CD8-positive, alpha-beta memory T cell (primary cell): ENCODE measurements at regions not wholly inside any gene's neighbourhood (a gene's known extent, or its start where the extent isn't known, plus 50 kb on each side); places are given as distances from the start of the nearest gene placed in this dataset.

Source experiments
- CTCF ChIA-PET: fragments of 350-600 bp; sonication (Branson Sonifier 250); formaldehyde crosslinking; loops from one replicate; lab custom pipeline; 2021; ENCODE audit warnings: antibody characterized with exemption; lab: Charles Lee
- POLR2A ChIA-PET: fragments of 350-600 bp; sonication (Branson Sonifier 250); formaldehyde crosslinking; loops from one replicate; lab custom pipeline; 2021; ENCODE audit warnings: antibody characterized with exemption; lab: Charles Lee
- DNase-seq, 5 donors: peaks; one replicate each; pipeline versions ENCODE4 v3.0.0 to v3.0.0-alpha.2; 2020 to 2022; ENCODE audit warnings: mixed read lengths in 1 of 5
- H3K27ac ChIP-seq: one replicate; pipeline ENCODE4 v1.7.0; 2013; ENCODE audit warnings: low read depth, mild to moderate bottlenecking, low read length, moderate library complexity
- H3K27me3 ChIP-seq: 2 replicates; pipeline ENCODE4 v1.7.0; 2013; ENCODE audit warnings: low read length, mild to moderate bottlenecking; ENCODE audit not compliant: insufficient read depth, poor library complexity, severe bottlenecking
- H3K36me3 ChIP-seq: 2 replicates; pipeline ENCODE4 v1.7.0; 2013; ENCODE audit warnings: mild to moderate bottlenecking, low read length, moderate library complexity; ENCODE audit not compliant: insufficient read depth
- H3K4me1 ChIP-seq: 2 replicates; pipeline ENCODE4 v1.7.0; 2013; ENCODE audit warnings: mild to moderate bottlenecking, low read length, moderate library complexity; ENCODE audit not compliant: insufficient read depth
- H3K4me3 ChIP-seq: 2 replicates; pipeline ENCODE4 v1.7.0; 2013; ENCODE audit warnings: mild to moderate bottlenecking, low read length
- H3K9me3 ChIP-seq: 2 replicates; pipeline ENCODE4 v1.7.0; 2013; ENCODE audit warnings: mild to moderate bottlenecking, low read length
- H3K27ac Mint-ChIP-seq, 8 donors: one replicate each; pipeline ENCODE4 v1.8.0; 2020 to 2021; ENCODE audit warnings: mixed read lengths in 8 of 8, mild to moderate bottlenecking in 6 of 8, inconsistent platforms in 3 of 8, moderate library complexity in 3 of 8
- H3K27me3 Mint-ChIP-seq, 2 donors: one replicate each; pipeline ENCODE4 v1.8.0; 2020 to 2021; ENCODE audit warnings: mixed read lengths in 2 of 2, mild to moderate bottlenecking in 1 of 2, moderate library complexity in 1 of 2
- H3K36me3 Mint-ChIP-seq, 3 donors: one replicate each; pipeline ENCODE4 v1.8.0; 2020 to 2021; ENCODE audit warnings: mixed read lengths in 3 of 3, inconsistent platforms in 1 of 3, mild to moderate bottlenecking in 1 of 3
- H3K4me1 Mint-ChIP-seq, 3 donors: one replicate each; pipeline ENCODE4 v1.8.0; 2020 to 2021; ENCODE audit warnings: mixed read lengths in 3 of 3, inconsistent platforms in 1 of 3, mild to moderate bottlenecking in 1 of 3
- H3K4me3 Mint-ChIP-seq, 7 donors: one replicate each; pipeline ENCODE4 v1.8.0; 2020 to 2021; ENCODE audit warnings: mixed read lengths in 7 of 7, mild to moderate bottlenecking in 6 of 7, moderate library complexity in 4 of 7, inconsistent platforms in 2 of 7
- H3K9me3 Mint-ChIP-seq, 5 donors: one replicate each; pipeline ENCODE4 v1.8.0; 2020 to 2022; ENCODE audit warnings: mixed read lengths in 5 of 5, mild to moderate bottlenecking in 3 of 5, moderate library complexity in 2 of 5, inconsistent platforms in 1 of 5

DNA sequence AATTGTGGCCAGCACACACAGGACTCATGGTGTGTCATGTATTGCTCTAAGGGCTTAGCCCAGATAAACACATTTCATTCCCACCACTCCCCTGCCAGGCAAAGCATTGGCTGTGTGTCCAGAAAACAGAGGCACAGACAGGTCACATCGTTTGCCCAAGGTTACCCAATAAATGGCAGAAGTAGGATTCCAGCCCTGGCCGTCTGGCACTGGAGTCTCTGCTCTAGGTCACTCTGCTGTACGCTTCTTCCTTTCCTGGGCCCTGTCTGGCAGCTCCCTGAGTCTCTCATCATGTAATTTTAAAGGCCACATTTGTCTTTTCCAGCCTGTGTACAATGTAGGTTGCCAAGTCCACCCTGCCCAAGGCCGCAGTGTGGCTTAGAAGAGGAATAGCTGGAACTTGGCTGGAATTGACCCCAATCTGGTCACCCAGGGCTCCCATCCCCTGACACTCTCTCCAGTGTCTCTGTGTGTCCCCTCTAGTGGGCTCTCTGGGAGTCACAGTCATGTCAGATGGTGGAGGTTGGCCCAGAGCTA is 264.5 kb upstream of the TSHZ3 start:
- Histone ChIP-seq H3K4me1 (no peaks in the 10 kb centered on the region), H3K27me3 (no peaks in the 10 kb centered on the region), H3K36me3 (no peaks in the 10 kb centered on the region), H3K9me3 (no peaks in the 10 kb centered on the region), H3K27ac (no peak overlapping the region), H3K4me3 (no peak overlapping the region)
- peaks cover 0 to 3% (median 0%) of the 10 kb centered on the region in 5 donors for H3K9me3 Mint-ChIP-seq
- no peak for DNase-seq
- no peak overlapping the region for H3K27ac Mint-ChIP-seq
- no peak overlapping the region for H3K4me3 Mint-ChIP-seq
- H3K27me3 Mint-ChIP-seq = peaks cover 0 to 5% of the 10 kb centered on the region in 2 donors
- CTCF ChIA-PET = no interaction called here
- POLR2A ChIA-PET = no interaction called here
- H3K36me3 Mint-ChIP-seq = no peaks in the 10 kb centered on the region
- no peaks in the 10 kb centered on the region for H3K4me1 Mint-ChIP-seq

DNA sequence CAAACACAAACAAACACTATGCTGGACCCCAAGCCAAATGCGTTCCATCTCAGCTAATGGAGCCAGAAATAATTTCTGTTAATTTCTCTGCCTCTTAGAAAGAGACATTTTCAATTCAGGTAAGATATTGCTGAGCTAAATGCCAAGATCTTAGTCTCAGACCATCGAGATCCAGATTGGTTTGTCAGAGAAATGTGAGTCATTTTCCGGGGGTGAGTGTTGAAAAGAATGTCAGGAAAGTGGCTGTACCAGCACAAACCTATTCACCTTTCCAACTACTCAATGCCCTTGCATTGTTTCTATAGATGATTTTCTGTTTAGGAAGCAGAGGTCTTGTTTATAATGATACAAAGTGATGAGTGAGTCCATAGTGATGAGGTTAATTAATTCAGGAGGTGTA is 266.8 kb upstream of the TSHZ3 start:
- no peak for DNase-seq
- no peaks in the 10 kb centered on the region for H3K9me3 ChIP-seq
- Mint-ChIP-seq H3K27ac (no peak overlapping the region), H3K4me1 (no peaks in the 10 kb centered on the region), H3K36me3 (no peaks in the 10 kb centered on the region), H3K9me3 (peaks cover 0 to 5% (median 0%) of the 10 kb centered on the region in 5 donors), H3K4me3 (no peak overlapping the region), H3K27me3 (peaks cover 0 to 5% of the 10 kb centered on the region in 2 donors)
- no peak overlapping the region for H3K4me3 ChIP-seq
- ChIA-PET POLR2A (no interaction called here), CTCF (no interaction called here)
- H3K36me3 ChIP-seq = no peaks in the 10 kb centered on the region
- H3K4me1 ChIP-seq = no peaks in the 10 kb centered on the region
- no peaks in the 10 kb centered on the region for H3K27me3 ChIP-seq
- no peak overlapping the region for H3K27ac ChIP-seq

GRCh38 chr19:31617010-31617585 is 267.9 kb upstream of the TSHZ3 start:
- Histone ChIP-seq H3K4me1 (no peaks in the 10 kb centered on the region), H3K36me3 (no peaks in the 10 kb centered on the region), H3K27me3 (no peaks in the 10 kb centered on the region), H3K27ac (no peak overlapping the region), H3K9me3 (no peaks in the 10 kb centered on the region), H3K4me3 (no peak overlapping the region)
- Mint-ChIP-seq H3K4me1 (no peaks in the 10 kb centered on the region), H3K36me3 (no peaks in the 10 kb centered on the region), H3K9me3 (peaks cover 0 to 5% (median 0%) of the 10 kb centered on the region in 5 donors), H3K4me3 (no peak overlapping the region), H3K27me3 (peaks cover 0 to 2% of the 10 kb centered on the region in 2 donors), H3K27ac (no peak overlapping the region)
- DNase-seq = no peak
- CTCF ChIA-PET = no interaction called here
- POLR2A ChIA-PET = no interaction called here

DNA sequence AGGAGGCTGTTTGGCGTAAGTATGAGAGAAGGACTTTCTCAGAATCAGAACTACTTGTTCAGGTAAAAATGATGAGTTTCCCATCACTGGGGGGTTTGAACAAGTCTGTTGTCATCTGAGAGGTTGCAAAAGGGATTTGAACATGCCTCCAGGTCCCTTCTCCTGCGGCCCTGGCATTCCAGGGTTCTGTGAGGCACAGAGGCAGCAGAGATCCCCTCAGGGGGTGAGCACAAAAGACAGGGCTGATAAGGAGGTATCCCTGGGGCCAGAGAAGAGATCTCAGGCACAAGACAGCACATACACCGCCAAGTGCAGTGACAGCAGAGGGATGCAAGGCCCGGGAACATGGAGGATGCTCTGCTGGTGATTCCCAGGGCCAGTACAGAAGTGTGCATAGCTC is 275.8 kb upstream of the TSHZ3 start:
- Mint-ChIP-seq H3K4me3 (no peak overlapping the region), H3K4me1 (no peaks in the 10 kb centered on the region), H3K36me3 (no peaks in the 10 kb centered on the region), H3K27ac (no peak overlapping the region), H3K9me3 (peaks cover 0 to 3% (median 0%) of the 10 kb centered on the region in 5 donors), H3K27me3 (peaks cover 5 to 11% of the 10 kb centered on the region in 2 donors)
- H3K36me3 ChIP-seq = no peaks in the 10 kb centered on the region
- H3K27ac ChIP-seq = no peak overlapping the region
- POLR2A ChIA-PET = no interaction called here
- CTCF ChIA-PET = no interaction called here
- no peak for DNase-seq
- no peaks in the 10 kb centered on the region for H3K27me3 ChIP-seq
- no peaks in the 10 kb centered on the region for H3K4me1 ChIP-seq
- H3K9me3 ChIP-seq = no peaks in the 10 kb centered on the region
- H3K4me3 ChIP-seq = no peak overlapping the region

- H3K4me3 ChIP-seq = no peak overlapping the region
- Mint-ChIP-seq H3K27me3 (peaks cover 5 to 11% of the 10 kb centered on the region in 2 donors), H3K4me1 (no peaks in the 10 kb centered on the region), H3K9me3 (peaks cover 0 to 3% (median 0%) of the 10 kb centered on the region in 5 donors), H3K27ac (no peak overlapping the region), H3K4me3 (no peak overlapping the region), H3K36me3 (no peaks in the 10 kb centered on the region)
- no peaks in the 10 kb centered on the region for H3K36me3 ChIP-seq
- ChIA-PET CTCF (no interaction called here), POLR2A (no interaction called here)
- no peaks in the 10 kb centered on the region for H3K27me3 ChIP-seq
- H3K4me1 ChIP-seq = no peaks in the 10 kb centered on the region
- no peak for DNase-seq
- H3K27ac ChIP-seq = no peak overlapping the region
- H3K9me3 ChIP-seq = no peaks in the 10 kb centered on the region
These were observed 276.3 kb upstream of the TSHZ3 start for GRCh38 chr19:31625575-31625974.

GRCh38 chr19:31626941-31627340 is 277.7 kb upstream of the TSHZ3 start:
- H3K9me3 Mint-ChIP-seq = peaks cover 0 to 3% (median 0%) of the 10 kb centered on the region in 5 donors
- Histone ChIP-seq H3K27ac (no peak overlapping the region), H3K36me3 (no peaks in the 10 kb centered on the region), H3K4me1 (no peaks in the 10 kb centered on the region), H3K9me3 (no peaks in the 10 kb centered on the region), H3K27me3 (no peaks in the 10 kb centered on the region), H3K4me3 (no peak overlapping the region)
- H3K36me3 Mint-ChIP-seq = no peaks in the 10 kb centered on the region
- H3K4me1 Mint-ChIP-seq = no peaks in the 10 kb centered on the region
- no peak for DNase-seq
- CTCF ChIA-PET = no interaction called here
- no peak overlapping the region for H3K4me3 Mint-ChIP-seq
- POLR2A ChIA-PET = no interaction called here
- H3K27ac Mint-ChIP-seq = no peak overlapping the region
- H3K27me3 Mint-ChIP-seq = peaks cover 5 to 11% of the 10 kb centered on the region in 2 donors

- Mint-ChIP-seq H3K9me3 (peaks cover 0 to 3% (median 0%) of the 10 kb centered on the region in 5 donors), H3K4me3 (no peak overlapping the region), H3K36me3 (no peaks in the 10 kb centered on the region), H3K27ac (no peak overlapping the region), H3K27me3 (peaks cover 5 to 11% of the 10 kb centered on the region in 2 donors), H3K4me1 (no peaks in the 10 kb centered on the region)
- Histone ChIP-seq H3K4me3 (no peak overlapping the region), H3K4me1 (no peaks in the 10 kb centered on the region), H3K27me3 (no peaks in the 10 kb centered on the region), H3K36me3 (no peaks in the 10 kb centered on the region), H3K9me3 (no peaks in the 10 kb centered on the region), H3K27ac (no peak overlapping the region)
- ChIA-PET CTCF (no interaction called here), POLR2A (no interaction called here)
- DNase-seq = no peak
These were observed 278.6 kb upstream of the TSHZ3 start for GRCh38 chr19:31627620-31628365.

- no peaks in the 10 kb centered on the region for H3K36me3 Mint-ChIP-seq
- H3K4me1 ChIP-seq = no peaks in the 10 kb centered on the region
- no peak overlapping the region for H3K4me3 ChIP-seq
- H3K27me3 Mint-ChIP-seq = peaks cover 4 to 5% of the 10 kb centered on the region in 2 donors
- H3K9me3 ChIP-seq = no peaks in the 10 kb centered on the region
- CTCF ChIA-PET = no interaction called here
- H3K36me3 ChIP-seq = no peaks in the 10 kb centered on the region
- H3K27ac Mint-ChIP-seq = no peak overlapping the region
- POLR2A ChIA-PET = no interaction called here
- no peak overlapping the region for H3K4me3 Mint-ChIP-seq
- H3K27ac ChIP-seq = no peak overlapping the region
- no peaks in the 10 kb centered on the region for H3K4me1 Mint-ChIP-seq
- H3K9me3 Mint-ChIP-seq = no peaks in the 10 kb centered on the region
- H3K27me3 ChIP-seq = no peaks in the 10 kb centered on the region
- no peak for DNase-seq
These were observed 280.5 kb upstream of the TSHZ3 start for GRCh38 chr19:31629579-31630363.
